GM23338 (cell line): ENCODE measurements at regions not wholly inside any gene's neighbourhood (a gene's known extent, or its start where the extent isn't known, plus 50 kb on each side); places are given as distances from the start of the nearest gene placed in this dataset.

ENCODE experiments used
- ATAC-seq: fragments of 200-7000 bp; cut with Tn5 transposase; 3 replicates; pipeline ENCODE4 v1.9.1; 2020
- DNase-seq: peaks from one replicate; pipeline ENCODE4 v3.0.0-alpha.2; 2015; ENCODE audit warnings: low spot score
- H2AFZ ChIP-seq: fragments of 200-600 bp; sonication (generic); 2 replicates; pipeline ENCODE4 v1.8.0; 2016; ENCODE audit warnings: antibody characterized with exemption, mild to moderate bottlenecking, moderate library complexity
- H3F3A ChIP-seq: fragments of 200-600 bp; sonication (generic); replicated peaks from 2 replicates; pipeline ENCODE4 v1.8.0; 2017; ENCODE audit warnings: antibody characterized with exemption, mixed run types, low read depth
- H3K27ac ChIP-seq: fragments of 200-600 bp; sonication (generic); 2 replicates; pipeline ENCODE4 v1.6.1; 2016; ENCODE audit warnings: low read depth
- H3K27me3 ChIP-seq: fragments of 200-600 bp; sonication (generic); 2 replicates; pipeline ENCODE4 v1.8.0; 2016; ENCODE audit warnings: mild to moderate bottlenecking, mixed run types, moderate library complexity; ENCODE audit not compliant: insufficient read depth
- H3K36me3 ChIP-seq: fragments of 200-600 bp; sonication (generic); 2 replicates; pipeline ENCODE4 v1.8.0; 2016; ENCODE audit warnings: mild to moderate bottlenecking; ENCODE audit not compliant: insufficient read depth
- H3K4me1 ChIP-seq: fragments of 200-600 bp; sonication (generic); 2 replicates; pipeline ENCODE4 v1.8.0; 2016; ENCODE audit warnings: mild to moderate bottlenecking, moderate library complexity; ENCODE audit not compliant: insufficient read depth
- H3K4me2 ChIP-seq: fragments of 200-600 bp; sonication (generic); 2 replicates; pipeline ENCODE4 v1.7.1; 2017; ENCODE audit warnings: mixed run types
- H3K4me3 ChIP-seq: fragments of 200-600 bp; sonication (generic); 2 replicates; pipeline ENCODE4 v1.6.1; 2016; ENCODE audit warnings: mixed run types
- H3K79me2 ChIP-seq: fragments of 200-600 bp; sonication (generic); replicated peaks from 2 replicates; pipeline ENCODE4 v1.8.0; 2017; ENCODE audit warnings: mild to moderate bottlenecking; ENCODE audit not compliant: insufficient read depth
- H3K9me2 ChIP-seq: fragments of 200-600 bp; sonication (generic); 2 replicates; pipeline ENCODE4 v1.8.0; 2017; ENCODE audit not compliant: insufficient read depth
- H4K20me1 ChIP-seq: fragments of 200-600 bp; sonication (generic); replicated peaks from 2 replicates; pipeline ENCODE4 v1.8.0; 2017; ENCODE audit warnings: mild to moderate bottlenecking; ENCODE audit not compliant: insufficient read depth
- H3K27ac Mint-ChIP-seq: 2 replicates; pipeline ENCODE4 v1.8.0; 2020; ENCODE audit warnings: inconsistent platforms, mild to moderate bottlenecking, moderate library complexity, mixed read lengths
- H3K27me3 Mint-ChIP-seq: 3 replicates; pipeline ENCODE4 v1.8.0; 2022; ENCODE audit warnings: low read depth, mild to moderate bottlenecking, moderate library complexity, mixed read lengths, inconsistent platforms; ENCODE audit not compliant: insufficient read depth, poor library complexity
- H3K36me3 Mint-ChIP-seq: 3 replicates; pipeline ENCODE4 v1.8.0; 2021; ENCODE audit warnings: low read depth, mild to moderate bottlenecking, inconsistent platforms, moderate library complexity, mixed read lengths
- H3K4me1 Mint-ChIP-seq: 3 replicates; pipeline ENCODE4 v1.8.0; 2020; ENCODE audit warnings: mild to moderate bottlenecking, inconsistent platforms, mixed read lengths
- H3K4me3 Mint-ChIP-seq: 3 replicates; pipeline ENCODE4 v1.8.0; 2021; ENCODE audit warnings: moderate library complexity, mild to moderate bottlenecking, inconsistent platforms, mixed read lengths
- H3K9me3 Mint-ChIP-seq: 3 replicates; pipeline ENCODE4 v1.8.0; 2020; ENCODE audit warnings: moderate library complexity, mild to moderate bottlenecking, inconsistent platforms, mixed read lengths
- CREB1 ChIP-seq: fragments of 250-450 bp; sonication (Bioruptor Pico); IDR thresholded peaks from 2 replicates; pipeline ENCODE4 v1.5.0; 2020; ENCODE audit warnings: low read depth, mild to moderate bottlenecking, moderate library complexity
- EZH2 ChIP-seq: fragments of 200-600 bp; sonication (generic); IDR thresholded peaks from one replicate; pipeline ENCODE4 v1.8.0; 2017; ENCODE audit warnings: antibody characterized with exemption, mild to moderate bottlenecking, low read depth; ENCODE audit not compliant: unreplicated experiment
- EZH2phosphoT487 ChIP-seq: fragments of 200-600 bp; sonication (generic); IDR thresholded peaks from one replicate; pipeline ENCODE4 v1.8.1; 2018; ENCODE audit warnings: antibody characterized with exemption; ENCODE audit not compliant: unreplicated experiment
- JUNB ChIP-seq: IDR thresholded peaks from one replicate; pipeline ENCODE4 v1.6.1; 2016; ENCODE audit warnings: antibody characterized with exemption; ENCODE audit not compliant: unreplicated experiment
- NANOG ChIP-seq: IDR thresholded peaks from 2 replicates; pipeline ENCODE4 v1.6.1; 2016; ENCODE audit warnings: antibody characterized with exemption, borderline replicate concordance
- POLR2AphosphoS5 ChIP-seq: IDR thresholded peaks from 2 replicates; pipeline ENCODE4 v1.6.1; 2016; ENCODE audit warnings: antibody characterized with exemption, low read depth
- STAT1 ChIP-seq: IDR thresholded peaks from one replicate; pipeline ENCODE4 v1.6.1; 2016; ENCODE audit warnings: antibody characterized with exemption; ENCODE audit not compliant: unreplicated experiment
- ZNF114 ChIP-seq: fragments of 250-450 bp; sonication (Bioruptor Pico); IDR thresholded peaks from 2 replicates; pipeline ENCODE4 v1.5.0; 2020; ENCODE audit warnings: mild to moderate bottlenecking, moderate library complexity
- ZNF331 ChIP-seq: fragments of 250-450 bp; sonication (Bioruptor Pico); IDR thresholded peaks from 2 replicates; pipeline ENCODE4 v1.5.0; 2020; ENCODE audit warnings: low read depth, mild to moderate bottlenecking, moderate library complexity
- TF ChIP-seq, protein P1 (sequence below): fragments of 250-450 bp; sonication (Bioruptor Pico); IDR thresholded peaks from 2 replicates; pipeline ENCODE4 v1.5.0; 2020; ENCODE audit warnings: mild to moderate bottlenecking, moderate library complexity
- TF ChIP-seq, protein P2 (sequence below): IDR thresholded peaks from 2 replicates; pipeline ENCODE4 v1.6.1; 2016; ENCODE audit warnings: antibody characterized with exemption
- TF ChIP-seq, protein P3 (sequence below), 2 experiments: fragments of 200-600 bp in 1 of 2; sonication (generic) in 1 of 2; conservative IDR thresholded peaks; 2 replicates each; pipeline versions ENCODE4 v1.5.1 to v1.6.1; 2016 to 2017; ENCODE audit warnings: antibody characterized with exemption in 2 of 2, low read depth in 2 of 2, mild to moderate bottlenecking in 2 of 2, moderate library complexity in 1 of 2
- TF ChIP-seq, protein P4 (sequence below): IDR thresholded peaks from one replicate; pipeline ENCODE4 v1.6.1; 2018; ENCODE audit warnings: antibody characterized with exemption; ENCODE audit not compliant: unreplicated experiment

DNA sequence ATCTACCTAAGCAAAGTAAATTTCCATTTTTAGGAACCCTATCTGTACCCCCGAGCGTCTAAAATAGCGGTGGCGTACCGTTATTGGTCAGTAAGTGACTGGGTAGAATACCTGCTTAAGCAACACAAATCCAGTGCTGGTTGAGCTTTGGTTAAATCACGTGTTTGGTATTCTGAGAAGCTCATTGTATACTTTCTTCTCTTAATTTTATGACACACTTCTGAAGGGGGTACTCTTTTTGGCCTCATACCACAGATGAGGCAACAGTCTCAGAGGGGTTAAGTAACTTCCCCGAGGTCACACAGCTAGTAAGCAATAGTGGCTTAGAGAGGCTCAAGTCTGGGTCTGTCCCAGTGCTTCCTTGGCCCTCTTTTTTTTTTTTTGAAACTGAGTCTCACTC, 151.2 kb downstream of the TFAP2C start:
- Histone ChIP-seq H2AFZ (peak overlapping the region; percentile 78; the same call in 1 of the 2 replicates), H3K4me2 (no peak overlapping the region), H3K79me2 (no peaks in the 10 kb centered on the region), H3K4me3 (no peak overlapping the region), H4K20me1 (no peaks in the 10 kb centered on the region), H3K9me2 (no peaks in the 10 kb centered on the region), H3K36me3 (no peaks in the 10 kb centered on the region), H3K27ac (no peak overlapping the region), H3F3A (0 out of 2 replicates have a peak, but pooled peaks cover 6% of the 10 kb centered on the region), H3K4me1 (peaks cover 19% of the 10 kb centered on the region), H3K27me3 (no peaks in the 10 kb centered on the region)
- peaks cover 20% of the 10 kb centered on the region for H3K4me1 Mint-ChIP-seq
- H3K27me3 Mint-ChIP-seq = peaks cover 3% of the 10 kb centered on the region
- no peak overlapping the region for H3K4me3 Mint-ChIP-seq
- H3K9me3 Mint-ChIP-seq = no peaks in the 10 kb centered on the region
- no peak for TF ChIP-seq ZNF114 (CRISPR knock-in tag)
- no peak for TF ChIP-seq ZNF331 (CRISPR knock-in tag)
- TF ChIP-seq, protein P1, sequence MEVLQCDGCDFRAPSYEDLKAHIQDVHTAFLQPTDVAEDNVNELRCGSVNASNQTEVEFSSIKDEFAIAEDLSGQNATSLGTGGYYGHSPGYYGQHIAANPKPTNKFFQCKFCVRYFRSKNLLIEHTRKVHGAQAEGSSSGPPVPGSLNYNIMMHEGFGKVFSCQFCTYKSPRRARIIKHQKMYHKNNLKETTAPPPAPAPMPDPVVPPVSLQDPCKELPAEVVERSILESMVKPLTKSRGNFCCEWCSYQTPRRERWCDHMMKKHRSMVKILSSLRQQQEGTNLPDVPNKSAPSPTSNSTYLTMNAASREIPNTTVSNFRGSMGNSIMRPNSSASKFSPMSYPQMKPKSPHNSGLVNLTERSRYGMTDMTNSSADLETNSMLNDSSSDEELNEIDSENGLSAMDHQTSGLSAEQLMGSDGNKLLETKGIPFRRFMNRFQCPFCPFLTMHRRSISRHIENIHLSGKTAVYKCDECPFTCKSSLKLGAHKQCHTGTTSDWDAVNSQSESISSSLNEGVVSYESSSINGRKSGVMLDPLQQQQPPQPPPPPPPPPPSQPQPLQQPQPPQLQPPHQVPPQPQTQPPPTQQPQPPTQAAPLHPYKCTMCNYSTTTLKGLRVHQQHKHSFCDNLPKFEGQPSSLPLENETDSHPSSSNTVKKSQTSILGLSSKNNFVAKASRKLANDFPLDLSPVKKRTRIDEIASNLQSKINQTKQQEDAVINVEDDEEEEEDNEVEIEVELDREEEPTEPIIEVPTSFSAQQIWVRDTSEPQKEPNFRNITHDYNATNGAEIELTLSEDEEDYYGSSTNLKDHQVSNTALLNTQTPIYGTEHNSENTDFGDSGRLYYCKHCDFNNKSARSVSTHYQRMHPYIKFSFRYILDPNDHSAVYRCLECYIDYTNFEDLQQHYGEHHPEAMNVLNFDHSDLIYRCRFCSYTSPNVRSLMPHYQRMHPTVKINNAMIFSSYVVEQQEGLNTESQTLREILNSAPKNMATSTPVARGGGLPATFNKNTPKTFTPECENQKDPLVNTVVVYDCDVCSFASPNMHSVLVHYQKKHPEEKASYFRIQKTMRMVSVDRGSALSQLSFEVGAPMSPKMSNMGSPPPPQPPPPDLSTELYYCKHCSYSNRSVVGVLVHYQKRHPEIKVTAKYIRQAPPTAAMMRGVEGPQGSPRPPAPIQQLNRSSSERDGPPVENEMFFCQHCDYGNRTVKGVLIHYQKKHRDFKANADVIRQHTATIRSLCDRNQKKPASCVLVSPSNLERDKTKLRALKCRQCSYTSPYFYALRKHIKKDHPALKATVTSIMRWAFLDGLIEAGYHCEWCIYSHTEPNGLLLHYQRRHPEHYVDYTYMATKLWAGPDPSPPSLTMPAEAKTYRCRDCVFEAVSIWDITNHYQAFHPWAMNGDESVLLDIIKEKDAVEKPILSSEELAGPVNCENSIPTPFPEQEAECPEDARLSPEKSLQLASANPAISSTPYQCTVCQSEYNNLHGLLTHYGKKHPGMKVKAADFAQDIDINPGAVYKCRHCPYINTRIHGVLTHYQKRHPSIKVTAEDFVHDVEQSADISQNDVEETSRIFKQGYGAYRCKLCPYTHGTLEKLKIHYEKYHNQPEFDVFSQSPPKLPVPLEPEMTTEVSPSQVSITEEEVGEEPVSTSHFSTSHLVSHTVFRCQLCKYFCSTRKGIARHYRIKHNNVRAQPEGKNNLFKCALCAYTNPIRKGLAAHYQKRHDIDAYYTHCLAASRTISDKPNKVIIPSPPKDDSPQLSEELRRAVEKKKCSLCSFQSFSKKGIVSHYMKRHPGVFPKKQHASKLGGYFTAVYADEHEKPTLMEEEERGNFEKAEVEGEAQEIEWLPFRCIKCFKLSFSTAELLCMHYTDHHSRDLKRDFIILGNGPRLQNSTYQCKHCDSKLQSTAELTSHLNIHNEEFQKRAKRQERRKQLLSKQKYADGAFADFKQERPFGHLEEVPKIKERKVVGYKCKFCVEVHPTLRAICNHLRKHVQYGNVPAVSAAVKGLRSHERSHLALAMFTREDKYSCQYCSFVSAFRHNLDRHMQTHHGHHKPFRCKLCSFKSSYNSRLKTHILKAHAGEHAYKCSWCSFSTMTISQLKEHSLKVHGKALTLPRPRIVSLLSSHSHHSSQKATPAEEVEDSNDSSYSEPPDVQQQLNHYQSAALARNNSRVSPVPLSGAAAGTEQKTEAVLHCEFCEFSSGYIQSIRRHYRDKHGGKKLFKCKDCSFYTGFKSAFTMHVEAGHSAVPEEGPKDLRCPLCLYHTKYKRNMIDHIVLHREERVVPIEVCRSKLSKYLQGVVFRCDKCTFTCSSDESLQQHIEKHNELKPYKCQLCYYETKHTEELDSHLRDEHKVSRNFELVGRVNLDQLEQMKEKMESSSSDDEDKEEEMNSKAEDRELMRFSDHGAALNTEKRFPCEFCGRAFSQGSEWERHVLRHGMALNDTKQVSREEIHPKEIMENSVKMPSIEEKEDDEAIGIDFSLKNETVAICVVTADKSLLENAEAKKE = no peak
- TF ChIP-seq NANOG = no peak
- TF ChIP-seq, protein P2, sequence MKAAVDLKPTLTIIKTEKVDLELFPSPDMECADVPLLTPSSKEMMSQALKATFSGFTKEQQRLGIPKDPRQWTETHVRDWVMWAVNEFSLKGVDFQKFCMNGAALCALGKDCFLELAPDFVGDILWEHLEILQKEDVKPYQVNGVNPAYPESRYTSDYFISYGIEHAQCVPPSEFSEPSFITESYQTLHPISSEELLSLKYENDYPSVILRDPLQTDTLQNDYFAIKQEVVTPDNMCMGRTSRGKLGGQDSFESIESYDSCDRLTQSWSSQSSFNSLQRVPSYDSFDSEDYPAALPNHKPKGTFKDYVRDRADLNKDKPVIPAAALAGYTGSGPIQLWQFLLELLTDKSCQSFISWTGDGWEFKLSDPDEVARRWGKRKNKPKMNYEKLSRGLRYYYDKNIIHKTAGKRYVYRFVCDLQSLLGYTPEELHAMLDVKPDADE = no peak
- TF ChIP-seq STAT1 = no peak
- TF ChIP-seq JUNB = no peak
- no peak for TF ChIP-seq EZH2phosphoT487
- no peak for TF ChIP-seq EZH2
- TF ChIP-seq CREB1 (CRISPR knock-in tag) = no peak
- TF ChIP-seq, protein P3, sequence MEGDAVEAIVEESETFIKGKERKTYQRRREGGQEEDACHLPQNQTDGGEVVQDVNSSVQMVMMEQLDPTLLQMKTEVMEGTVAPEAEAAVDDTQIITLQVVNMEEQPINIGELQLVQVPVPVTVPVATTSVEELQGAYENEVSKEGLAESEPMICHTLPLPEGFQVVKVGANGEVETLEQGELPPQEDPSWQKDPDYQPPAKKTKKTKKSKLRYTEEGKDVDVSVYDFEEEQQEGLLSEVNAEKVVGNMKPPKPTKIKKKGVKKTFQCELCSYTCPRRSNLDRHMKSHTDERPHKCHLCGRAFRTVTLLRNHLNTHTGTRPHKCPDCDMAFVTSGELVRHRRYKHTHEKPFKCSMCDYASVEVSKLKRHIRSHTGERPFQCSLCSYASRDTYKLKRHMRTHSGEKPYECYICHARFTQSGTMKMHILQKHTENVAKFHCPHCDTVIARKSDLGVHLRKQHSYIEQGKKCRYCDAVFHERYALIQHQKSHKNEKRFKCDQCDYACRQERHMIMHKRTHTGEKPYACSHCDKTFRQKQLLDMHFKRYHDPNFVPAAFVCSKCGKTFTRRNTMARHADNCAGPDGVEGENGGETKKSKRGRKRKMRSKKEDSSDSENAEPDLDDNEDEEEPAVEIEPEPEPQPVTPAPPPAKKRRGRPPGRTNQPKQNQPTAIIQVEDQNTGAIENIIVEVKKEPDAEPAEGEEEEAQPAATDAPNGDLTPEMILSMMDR (conservative IDR thresholded peaks at IDR 0.05; ENCODE audit: low read depth in 2 of 2) = no peak
- no peak for TF ChIP-seq POLR2AphosphoS5
- TF ChIP-seq, protein P4, sequence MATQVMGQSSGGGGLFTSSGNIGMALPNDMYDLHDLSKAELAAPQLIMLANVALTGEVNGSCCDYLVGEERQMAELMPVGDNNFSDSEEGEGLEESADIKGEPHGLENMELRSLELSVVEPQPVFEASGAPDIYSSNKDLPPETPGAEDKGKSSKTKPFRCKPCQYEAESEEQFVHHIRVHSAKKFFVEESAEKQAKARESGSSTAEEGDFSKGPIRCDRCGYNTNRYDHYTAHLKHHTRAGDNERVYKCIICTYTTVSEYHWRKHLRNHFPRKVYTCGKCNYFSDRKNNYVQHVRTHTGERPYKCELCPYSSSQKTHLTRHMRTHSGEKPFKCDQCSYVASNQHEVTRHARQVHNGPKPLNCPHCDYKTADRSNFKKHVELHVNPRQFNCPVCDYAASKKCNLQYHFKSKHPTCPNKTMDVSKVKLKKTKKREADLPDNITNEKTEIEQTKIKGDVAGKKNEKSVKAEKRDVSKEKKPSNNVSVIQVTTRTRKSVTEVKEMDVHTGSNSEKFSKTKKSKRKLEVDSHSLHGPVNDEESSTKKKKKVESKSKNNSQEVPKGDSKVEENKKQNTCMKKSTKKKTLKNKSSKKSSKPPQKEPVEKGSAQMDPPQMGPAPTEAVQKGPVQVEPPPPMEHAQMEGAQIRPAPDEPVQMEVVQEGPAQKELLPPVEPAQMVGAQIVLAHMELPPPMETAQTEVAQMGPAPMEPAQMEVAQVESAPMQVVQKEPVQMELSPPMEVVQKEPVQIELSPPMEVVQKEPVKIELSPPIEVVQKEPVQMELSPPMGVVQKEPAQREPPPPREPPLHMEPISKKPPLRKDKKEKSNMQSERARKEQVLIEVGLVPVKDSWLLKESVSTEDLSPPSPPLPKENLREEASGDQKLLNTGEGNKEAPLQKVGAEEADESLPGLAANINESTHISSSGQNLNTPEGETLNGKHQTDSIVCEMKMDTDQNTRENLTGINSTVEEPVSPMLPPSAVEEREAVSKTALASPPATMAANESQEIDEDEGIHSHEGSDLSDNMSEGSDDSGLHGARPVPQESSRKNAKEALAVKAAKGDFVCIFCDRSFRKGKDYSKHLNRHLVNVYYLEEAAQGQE = no peak
- DNase-seq = no peak
- no peaks in the 10 kb centered on the region for H3K36me3 Mint-ChIP-seq
- H3K27ac Mint-ChIP-seq = no peak overlapping the region
- no peak for ATAC-seq
